Astrocyte (in vitro differentiated cells and primary cell): ENCODE measurements at regions not wholly inside any gene's neighbourhood (a gene's known extent, or its start where the extent isn't known, plus 50 kb on each side); places are given as distances from the start of the nearest gene placed in this dataset.
"Not testable (repeated sequence)": the region's sequence is repeated elsewhere in the genome, so short reads cannot be mapped to it uniquely, and the experiment has no call there.

ENCODE experiments used
- DNase-seq: peaks from one replicate; pipeline ENCODE4 v3.0.0-alpha.2; 2010; ENCODE audit warnings: low read depth
- FAIRE-seq: peaks from 2 replicates; lab custom pipeline; 2011; peaks lifted over from hg19 to GRCh38; lab: Jason Lieb, UNC
- H2AFZ ChIP-seq: 2 replicates; pipeline ENCODE4 v1.6.0; 2012; ENCODE audit warnings: low read depth, low read length, inconsistent platforms
- H3K27ac ChIP-seq: 2 replicates; pipeline ENCODE4 v1.5.1; 2011; ENCODE audit warnings: low read depth, low read length, inconsistent platforms
- H3K27me3 ChIP-seq: 2 replicates; pipeline ENCODE4 v1.6.0; 2011; ENCODE audit warnings: low read length, inconsistent platforms; ENCODE audit not compliant: insufficient read depth
- H3K36me3 ChIP-seq: 2 replicates; pipeline ENCODE4 v1.5.1; 2011; ENCODE audit warnings: low read length, inconsistent platforms; ENCODE audit not compliant: insufficient read depth
- H3K4me1 ChIP-seq: 2 replicates; pipeline ENCODE4 v1.5.1; 2011; ENCODE audit warnings: low read length, inconsistent platforms; ENCODE audit not compliant: insufficient read depth
- H3K4me2 ChIP-seq: 2 replicates; pipeline ENCODE4 v1.6.0; 2012; ENCODE audit warnings: low read length, inconsistent platforms
- H3K4me3 ChIP-seq: 2 replicates; pipeline ENCODE4 v1.5.1; 2011; ENCODE audit warnings: low read depth, mild to moderate bottlenecking, low read length, inconsistent platforms; ENCODE audit not compliant: insufficient read depth
- H3K79me2 ChIP-seq: 2 replicates; pipeline ENCODE4 v1.6.0; 2012; ENCODE audit warnings: mild to moderate bottlenecking, low read length, inconsistent platforms; ENCODE audit not compliant: insufficient read depth
- H3K9ac ChIP-seq: 2 replicates; pipeline ENCODE4 v1.6.0; 2012; ENCODE audit warnings: mild to moderate bottlenecking, low read length, inconsistent platforms
- H3K9me3 ChIP-seq: 2 replicates; pipeline ENCODE4 v1.5.1; 2012; ENCODE audit warnings: low read depth, mild to moderate bottlenecking, low read length, inconsistent platforms; ENCODE audit not compliant: insufficient read depth
- H4K20me1 ChIP-seq: 2 replicates; pipeline ENCODE4 v1.6.0; 2012; ENCODE audit warnings: low read length, inconsistent platforms; ENCODE audit not compliant: insufficient read depth
- H3K27ac Mint-ChIP-seq: one replicate; pipeline ENCODE4 v1.8.0; 2021; ENCODE audit warnings: mild to moderate bottlenecking, mixed read lengths; ENCODE audit not compliant: unreplicated experiment
- H3K27me3 Mint-ChIP-seq: one replicate; pipeline ENCODE4 v1.8.0; 2021; ENCODE audit warnings: low read depth, mixed read lengths; ENCODE audit not compliant: unreplicated experiment
- H3K36me3 Mint-ChIP-seq: one replicate; pipeline ENCODE4 v1.8.0; 2021; ENCODE audit warnings: low read depth, mixed read lengths; ENCODE audit not compliant: unreplicated experiment
- H3K4me1 Mint-ChIP-seq: one replicate; pipeline ENCODE4 v1.8.0; 2021; ENCODE audit warnings: low read depth, mixed read lengths; ENCODE audit not compliant: unreplicated experiment
- H3K4me3 Mint-ChIP-seq: one replicate; pipeline ENCODE4 v1.8.0; 2021; ENCODE audit warnings: mild to moderate bottlenecking, moderate library complexity, mixed read lengths; ENCODE audit not compliant: unreplicated experiment
- H3K9me3 Mint-ChIP-seq: one replicate; pipeline ENCODE4 v1.8.0; 2021; ENCODE audit warnings: mild to moderate bottlenecking, mixed read lengths; ENCODE audit not compliant: unreplicated experiment
- EZH2 ChIP-seq: IDR thresholded peaks from 2 replicates; pipeline ENCODE4 v1.6.1; 2012; ENCODE audit warnings: mild to moderate bottlenecking, low read length, inconsistent platforms; ENCODE audit not compliant: insufficient read depth
- TF ChIP-seq, protein P1 (sequence below): IDR thresholded peaks from 2 replicates; pipeline ENCODE4 v1.5.1; 2011; ENCODE audit warnings: low read depth, mild to moderate bottlenecking, inconsistent platforms, low read length, moderate library complexity; ENCODE audit not compliant: insufficient read depth

DNA sequence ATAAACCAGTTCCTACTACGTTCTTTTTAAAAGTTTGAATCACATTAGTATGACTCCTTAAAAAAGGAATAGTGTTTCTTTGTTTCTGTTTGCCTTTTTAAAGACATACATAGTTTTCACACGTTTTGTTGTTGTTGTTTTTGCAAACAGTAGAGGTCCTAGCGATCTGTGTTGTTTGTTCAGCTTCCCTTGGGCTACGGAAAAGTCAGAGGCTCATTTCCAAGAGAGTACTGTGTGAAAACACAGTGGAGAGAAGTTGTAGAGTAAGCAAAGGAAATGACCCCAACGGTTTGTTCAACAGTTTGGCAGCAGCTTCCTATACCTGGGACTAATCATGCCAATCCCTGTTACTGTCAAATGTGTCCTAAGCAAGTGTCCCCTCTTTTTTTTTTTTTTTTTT lies 87.1 kb upstream of the STEAP1 start:
- H3K27ac Mint-ChIP-seq: no peak overlapping the region

DNA sequence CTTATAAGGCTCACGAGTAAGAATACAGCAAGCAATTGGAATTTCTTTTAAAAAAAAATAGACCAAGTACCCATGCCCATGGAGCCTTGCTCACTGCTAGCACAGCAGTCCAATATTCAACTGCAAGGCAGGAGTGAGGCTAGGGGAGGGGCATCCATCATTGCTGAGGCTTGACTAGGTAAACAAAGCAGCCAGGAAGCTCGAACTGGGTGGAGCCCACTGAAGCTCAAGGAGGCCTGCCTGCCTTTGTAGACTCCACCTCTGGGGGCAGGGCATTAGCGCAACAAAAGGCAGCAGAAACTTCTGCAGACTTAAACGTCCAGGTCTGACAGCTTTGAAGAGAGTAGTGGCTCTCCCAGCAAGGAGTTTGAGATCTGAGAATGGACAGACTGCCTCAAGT lies 84.0 kb upstream of the STEAP1 start:
- not testable (repeated sequence) for H3K9ac ChIP-seq, DNase-seq, H3K4me3 Mint-ChIP-seq, H4K20me1 ChIP-seq, H3K36me3 Mint-ChIP-seq, H3K9me3 Mint-ChIP-seq, H3K9me3 ChIP-seq, H3K27ac Mint-ChIP-seq, H3K4me3 ChIP-seq, H3K27ac ChIP-seq, H3K4me1 Mint-ChIP-seq, H3K4me1 ChIP-seq, H3K4me2 ChIP-seq, H3K79me2 ChIP-seq, H3K27me3 ChIP-seq, H2AFZ ChIP-seq, H3K27me3 Mint-ChIP-seq, FAIRE-seq, H3K36me3 ChIP-seq

More for the DNA sequence above, 87.1 kb upstream of the STEAP1 start:
- Histone ChIP-seq H3K9ac (no peak overlapping the region), H3K36me3 (no peaks in the 10 kb centered on the region), H3K9me3 (no peaks in the 10 kb centered on the region), H3K27ac (no peak overlapping the region), H3K79me2 (no peaks in the 10 kb centered on the region), H4K20me1 (no peaks in the 10 kb centered on the region), H3K27me3 (no peaks in the 10 kb centered on the region), H3K4me1 (no peaks in the 10 kb centered on the region), H3K4me2 (no peak overlapping the region), H2AFZ (no peak overlapping the region), H3K4me3 (no peak overlapping the region)
- no peaks in the 10 kb centered on the region for H3K4me1 Mint-ChIP-seq
- H3K27me3 Mint-ChIP-seq: no peaks in the 10 kb centered on the region
- no peak for TF ChIP-seq EZH2
- TF ChIP-seq, protein P1, sequence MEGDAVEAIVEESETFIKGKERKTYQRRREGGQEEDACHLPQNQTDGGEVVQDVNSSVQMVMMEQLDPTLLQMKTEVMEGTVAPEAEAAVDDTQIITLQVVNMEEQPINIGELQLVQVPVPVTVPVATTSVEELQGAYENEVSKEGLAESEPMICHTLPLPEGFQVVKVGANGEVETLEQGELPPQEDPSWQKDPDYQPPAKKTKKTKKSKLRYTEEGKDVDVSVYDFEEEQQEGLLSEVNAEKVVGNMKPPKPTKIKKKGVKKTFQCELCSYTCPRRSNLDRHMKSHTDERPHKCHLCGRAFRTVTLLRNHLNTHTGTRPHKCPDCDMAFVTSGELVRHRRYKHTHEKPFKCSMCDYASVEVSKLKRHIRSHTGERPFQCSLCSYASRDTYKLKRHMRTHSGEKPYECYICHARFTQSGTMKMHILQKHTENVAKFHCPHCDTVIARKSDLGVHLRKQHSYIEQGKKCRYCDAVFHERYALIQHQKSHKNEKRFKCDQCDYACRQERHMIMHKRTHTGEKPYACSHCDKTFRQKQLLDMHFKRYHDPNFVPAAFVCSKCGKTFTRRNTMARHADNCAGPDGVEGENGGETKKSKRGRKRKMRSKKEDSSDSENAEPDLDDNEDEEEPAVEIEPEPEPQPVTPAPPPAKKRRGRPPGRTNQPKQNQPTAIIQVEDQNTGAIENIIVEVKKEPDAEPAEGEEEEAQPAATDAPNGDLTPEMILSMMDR: no peak
- DNase-seq (no peak), FAIRE-seq (no peak)
- H3K36me3 Mint-ChIP-seq: no peaks in the 10 kb centered on the region
- no peaks in the 10 kb centered on the region for H3K9me3 Mint-ChIP-seq
- H3K4me3 Mint-ChIP-seq: no peak overlapping the region

DNA sequence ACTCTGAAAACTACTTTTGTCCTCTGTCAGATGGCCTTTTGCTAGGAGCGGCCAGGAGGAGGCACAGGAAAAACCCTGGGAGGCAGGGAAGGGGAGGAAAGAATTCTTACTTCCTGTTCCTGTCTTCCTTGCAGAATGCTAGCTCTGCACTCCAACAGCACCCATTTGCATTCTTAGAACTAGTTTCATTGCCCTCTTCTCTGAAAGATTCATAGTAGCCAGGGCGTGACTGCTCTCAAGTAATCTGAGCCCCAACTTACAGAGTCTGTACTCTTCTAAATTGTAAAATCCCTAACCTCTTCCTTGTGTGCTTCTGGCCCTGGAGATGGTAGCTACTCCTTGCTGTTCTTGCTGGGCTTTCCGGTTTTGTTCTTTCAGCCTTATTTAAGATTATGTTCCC lies 75.3 kb upstream of the STEAP1 start:
- no peak overlapping the region for H2AFZ ChIP-seq
- H3K4me1 ChIP-seq: no peaks in the 10 kb centered on the region
- Mint-ChIP-seq H3K4me3 (no peak overlapping the region), H3K36me3 (no peaks in the 10 kb centered on the region), H3K4me1 (peaks cover 2% of the 10 kb centered on the region), H3K27me3 (no peaks in the 10 kb centered on the region), H3K27ac (no peak overlapping the region), H3K9me3 (peaks cover 2% of the 10 kb centered on the region)
- DNase-seq (no peak), FAIRE-seq (no peak)
- no peak overlapping the region for H3K27ac ChIP-seq
- no peak overlapping the region for H3K9ac ChIP-seq
- H3K79me2 ChIP-seq: no peaks in the 10 kb centered on the region
- H4K20me1 ChIP-seq: no peaks in the 10 kb centered on the region
- no peak overlapping the region for H3K4me2 ChIP-seq
- no peak overlapping the region for H3K4me3 ChIP-seq
- no peaks in the 10 kb centered on the region for H3K36me3 ChIP-seq
- no peaks in the 10 kb centered on the region for H3K9me3 ChIP-seq
- TF ChIP-seq, protein P1: no peak
- no peak for TF ChIP-seq EZH2
- H3K27me3 ChIP-seq: no peaks in the 10 kb centered on the region
